Glomerular visceral epithelial cell (primary cell): ENCODE measurements at regions not wholly inside any gene's neighbourhood (a gene's known extent, or its start where the extent isn't known, plus 50 kb on each side); places are given as distances from the start of the nearest gene placed in this dataset.
"Not testable (repeated sequence)": the region's sequence is repeated elsewhere in the genome, so short reads cannot be mapped to it uniquely, and the experiment has no call there.

Source experiments
- DNase-seq: peaks from one replicate; pipeline ENCODE4 v3.0.0-alpha.2; 2016; ENCODE audit errors: extremely low spot score

- no peak for DNase-seq
Measured at GRCh38 chr2:126050991-126051736, 604.8 kb upstream of the GYPC start.

DNA sequence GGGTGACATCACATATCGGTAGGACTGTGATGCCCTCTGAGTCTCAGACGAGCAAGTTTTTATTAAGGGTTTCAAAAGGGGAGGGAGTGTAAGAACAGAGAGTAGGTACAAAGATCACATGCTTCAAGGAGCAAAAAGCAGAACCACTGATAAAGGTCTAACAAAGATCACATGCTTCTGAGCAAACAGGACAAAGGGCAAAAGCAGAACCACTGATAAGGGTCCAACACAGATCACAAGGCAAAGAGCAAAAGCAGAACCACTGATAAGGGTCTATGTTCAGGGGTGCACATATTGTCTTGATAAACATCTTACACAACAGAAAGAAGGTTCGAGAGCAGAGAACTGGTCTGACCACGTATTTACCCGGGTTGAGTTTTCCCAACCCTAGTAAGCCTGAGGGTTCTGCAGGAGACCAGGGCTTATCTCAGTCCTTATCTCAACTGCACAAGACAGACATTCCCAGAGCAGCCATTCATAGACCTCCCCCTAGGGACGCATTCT lies 604.2 kb upstream of the GYPC start:
- DNase-seq, result not testable (repeated sequence)

DNA sequence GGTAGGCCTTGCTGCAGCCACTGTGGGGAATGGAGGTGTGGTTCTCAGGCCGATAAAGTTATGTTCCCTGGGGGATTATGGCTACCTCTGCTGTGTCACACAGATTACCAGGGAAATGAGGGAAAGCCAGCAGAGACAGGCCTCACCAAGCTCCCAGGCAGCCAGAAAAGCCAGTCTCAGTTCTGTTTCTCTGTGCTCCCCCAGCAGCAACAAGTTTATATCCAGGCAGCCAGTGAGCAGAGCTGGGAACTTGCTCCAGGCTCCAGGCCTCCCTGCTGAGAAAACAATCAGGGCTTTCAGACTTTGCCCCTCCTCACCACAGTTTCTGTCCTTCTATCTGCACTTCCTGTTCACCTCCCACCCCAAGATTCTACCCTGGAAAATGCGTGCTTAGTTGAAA lies 596.6 kb upstream of the GYPC start:
- DNase-seq, result no peak

DNA sequence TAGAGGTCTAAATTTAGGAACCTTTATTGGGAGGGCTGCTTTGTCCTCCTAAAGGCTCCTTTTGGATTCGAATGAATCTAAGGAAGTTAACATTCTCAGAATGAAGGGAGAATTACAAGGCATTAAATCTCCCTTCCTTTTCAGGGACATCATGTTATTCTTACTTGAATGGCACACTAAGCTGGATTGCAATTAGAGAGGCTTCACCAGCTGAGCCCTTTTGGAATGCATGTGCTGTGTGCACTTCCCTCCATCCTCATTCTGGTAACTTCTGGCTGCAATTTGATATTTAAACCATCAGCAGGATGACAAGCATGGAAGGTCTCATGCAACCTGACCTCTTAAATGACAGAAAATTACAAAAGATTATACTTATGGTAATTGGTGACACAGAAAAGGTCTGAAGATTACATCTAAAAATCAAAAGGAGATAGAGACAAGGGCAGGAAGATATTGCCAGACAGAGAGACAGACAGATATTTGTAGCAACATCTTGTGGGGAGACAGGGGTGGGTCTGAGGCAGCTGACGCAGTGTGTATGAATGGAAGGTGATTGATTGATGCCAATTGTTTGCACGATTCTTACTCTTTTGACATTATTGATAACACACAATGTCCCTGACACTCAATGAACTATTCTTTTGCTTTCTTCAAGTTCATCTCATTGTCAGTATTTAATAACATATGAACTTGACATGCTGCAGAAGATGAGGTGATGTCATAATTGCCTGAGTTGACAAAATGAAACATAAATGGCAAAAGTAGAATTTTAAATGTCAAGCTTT lies 570.8 kb upstream of the GYPC start:
- no peak for DNase-seq

DNA sequence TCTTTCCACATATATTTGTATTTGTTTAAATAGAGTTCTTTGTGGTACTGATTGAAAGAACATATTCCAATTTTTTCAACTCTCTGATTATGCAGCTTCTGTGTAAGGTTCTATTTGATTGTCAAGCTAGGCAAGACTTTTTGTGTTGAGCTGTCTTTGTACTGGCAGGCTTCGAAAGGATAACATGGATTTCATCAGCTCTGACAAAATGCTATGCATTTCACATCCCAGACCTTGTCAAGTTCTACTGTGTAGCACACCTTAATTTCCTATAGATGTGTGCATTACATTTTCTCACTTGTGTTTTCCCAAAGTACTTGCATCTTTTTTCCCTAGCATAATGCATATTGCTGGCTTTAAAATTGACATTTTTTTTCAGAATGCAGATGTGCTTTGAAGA lies 555.0 kb upstream of the GYPC start:
- no peak for DNase-seq

GRCh38 chr2:126106006-126106405 lies 550.0 kb upstream of the GYPC start:
- DNase-seq, result no peak

- DNase-seq, result no peak
Measured at GRCh38 chr2:126107883-126108282, 548.1 kb upstream of the GYPC start.

DNA sequence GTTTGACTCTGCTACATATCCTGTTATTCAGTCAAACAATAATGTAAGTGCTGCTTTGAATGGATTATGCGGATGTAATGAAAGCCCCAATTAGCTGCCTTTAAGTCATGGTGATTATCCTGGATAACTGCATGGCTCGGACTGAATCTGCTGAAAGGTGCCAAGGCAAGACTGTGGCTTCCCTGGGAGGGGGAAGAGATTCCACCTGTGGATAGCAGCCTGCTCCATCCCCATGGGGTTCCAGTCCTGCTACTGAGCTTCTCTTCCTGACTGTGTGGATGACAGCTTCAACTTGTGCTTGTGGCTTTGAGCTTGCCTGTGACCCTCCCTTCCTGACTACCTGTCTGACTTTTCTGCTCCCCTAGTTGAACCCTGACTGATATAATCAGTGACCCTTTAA lies 540.0 kb upstream of the GYPC start:
- DNase-seq, result no peak

DNA sequence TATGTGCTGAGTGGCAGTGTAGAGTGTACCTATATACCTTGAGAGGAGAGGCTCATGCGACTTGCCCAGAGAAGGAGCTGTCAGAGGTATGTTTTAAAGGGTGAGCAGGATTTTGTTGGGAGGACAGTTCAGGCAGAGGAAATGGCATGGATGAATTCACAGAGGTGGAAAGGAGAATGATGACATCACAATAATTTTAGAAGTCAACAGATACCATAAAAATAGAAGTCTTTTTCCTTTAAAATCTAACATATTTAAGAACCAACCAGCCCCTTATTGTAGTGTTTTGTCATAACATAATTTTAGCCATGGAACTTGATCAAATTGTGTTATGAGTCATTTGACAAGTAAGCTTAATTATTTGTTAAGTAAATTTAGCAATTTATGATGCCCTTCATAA lies 538.1 kb upstream of the GYPC start:
- no peak for DNase-seq

- no peak for DNase-seq
Measured at GRCh38 chr2:126145752-126146151, 510.2 kb upstream of the GYPC start.

DNA sequence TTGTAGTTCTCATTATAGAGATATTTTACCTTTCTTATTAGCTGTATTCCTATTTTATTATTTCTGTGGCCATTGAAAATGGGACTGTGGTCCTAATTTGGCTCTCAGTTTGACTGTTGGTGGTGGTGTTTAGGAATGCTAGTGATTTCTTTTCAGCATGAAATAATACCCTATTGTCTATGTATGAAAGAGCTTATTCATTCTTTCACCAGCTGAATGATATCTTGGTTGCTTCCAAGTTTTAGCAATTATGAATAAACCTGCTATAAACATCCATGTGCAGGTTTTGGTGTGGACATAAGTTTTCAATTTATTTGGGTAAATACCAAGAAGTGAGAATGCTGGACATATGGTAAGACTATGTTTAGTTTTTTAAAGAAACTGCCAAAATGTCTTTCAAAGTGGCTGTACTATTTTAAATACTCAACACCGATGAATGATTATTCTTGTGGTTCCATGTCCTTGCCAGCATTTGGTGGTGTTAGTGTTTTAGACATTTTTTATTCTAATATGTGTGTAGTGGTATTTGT lies 501.6 kb upstream of the GYPC start:
- DNase-seq, result no peak

DNA sequence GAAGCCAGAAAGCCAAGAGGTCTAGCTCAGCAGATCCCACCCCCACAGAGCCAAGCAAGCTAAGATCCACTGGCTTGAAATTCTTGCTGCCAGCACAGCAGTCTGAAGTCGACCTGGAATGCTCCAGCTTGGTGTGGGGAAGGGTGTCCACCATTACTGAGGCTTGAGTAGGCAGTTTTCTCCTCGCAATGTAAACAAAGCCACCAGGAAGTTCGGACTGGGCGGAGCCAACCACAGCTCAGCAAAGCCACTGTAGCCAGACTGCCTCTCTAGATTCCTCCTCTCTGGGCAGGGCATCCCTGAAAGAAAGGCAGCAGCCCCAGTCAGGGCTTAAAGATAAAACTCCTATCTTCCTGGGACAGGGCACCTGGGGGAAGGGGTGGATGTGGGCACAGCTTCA lies 495.0 kb upstream of the GYPC start:
- DNase-seq, result not testable (repeated sequence)

GRCh38 chr2:126172631-126173184 lies 483.2 kb upstream of the GYPC start:
- no peak for DNase-seq

GRCh38 chr2:126175222-126175621 lies 480.7 kb upstream of the GYPC start:
- no peak for DNase-seq

DNA sequence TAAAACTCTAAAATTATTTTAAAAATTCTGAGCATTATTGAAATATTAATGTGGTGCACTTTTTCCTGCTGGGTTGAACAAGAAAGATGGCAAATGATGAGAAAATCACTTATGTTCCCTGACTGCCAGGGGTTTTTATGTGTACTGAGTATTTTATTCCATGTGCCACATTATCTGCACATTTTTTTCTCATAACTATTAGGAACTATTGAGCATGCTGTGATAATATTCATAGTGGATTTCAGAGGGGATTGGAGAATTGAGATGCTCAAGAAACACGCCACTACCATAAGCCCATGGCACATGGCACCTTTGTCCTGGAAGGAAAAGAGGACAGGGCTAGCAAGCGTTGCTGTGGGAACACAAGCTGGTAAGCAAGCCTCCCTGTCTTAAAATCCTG lies 478.5 kb upstream of the GYPC start:
- no peak for DNase-seq

DNA sequence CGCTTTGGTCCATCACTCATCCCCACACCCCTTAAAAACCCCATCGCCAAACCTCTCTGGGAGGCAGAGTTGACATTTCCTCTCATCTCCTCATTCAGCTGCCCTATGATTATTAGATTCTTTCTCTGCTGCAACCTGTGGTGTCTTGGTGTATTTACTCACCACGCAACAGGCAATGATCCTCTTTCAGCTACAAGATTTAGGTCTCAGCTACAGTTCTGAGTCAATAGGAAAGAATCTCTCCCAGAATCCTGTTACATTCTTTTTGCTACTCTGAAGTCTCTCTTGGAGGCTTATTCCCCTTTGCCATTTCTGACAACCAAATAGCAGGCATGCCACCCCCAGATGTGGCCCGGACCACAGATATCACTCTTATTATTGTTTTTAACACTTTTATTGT lies 468.3 kb upstream of the GYPC start:
- DNase-seq, result no peak

GRCh38 chr2:126189527-126189926 lies 466.4 kb upstream of the GYPC start:
- DNase-seq, result no peak

DNA sequence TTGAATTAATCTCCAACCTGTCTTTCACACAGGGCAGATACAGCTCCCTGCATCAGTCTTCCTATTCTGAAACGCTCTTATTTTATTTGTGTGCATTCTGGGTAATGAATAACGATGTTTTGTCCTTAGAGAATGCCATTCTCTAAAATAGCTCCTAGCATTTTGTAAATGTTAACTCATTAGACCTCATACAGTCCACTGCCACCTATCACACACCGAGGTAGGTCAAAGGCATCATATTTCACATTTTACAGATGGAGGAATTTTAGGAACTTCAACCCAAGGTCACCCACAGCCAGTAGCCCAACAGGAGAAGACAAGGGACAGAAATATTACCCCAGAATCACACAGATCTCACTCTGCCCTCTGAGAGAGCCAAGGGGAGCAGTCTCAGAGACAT lies 455.4 kb upstream of the GYPC start:
- DNase-seq, result no peak

DNA sequence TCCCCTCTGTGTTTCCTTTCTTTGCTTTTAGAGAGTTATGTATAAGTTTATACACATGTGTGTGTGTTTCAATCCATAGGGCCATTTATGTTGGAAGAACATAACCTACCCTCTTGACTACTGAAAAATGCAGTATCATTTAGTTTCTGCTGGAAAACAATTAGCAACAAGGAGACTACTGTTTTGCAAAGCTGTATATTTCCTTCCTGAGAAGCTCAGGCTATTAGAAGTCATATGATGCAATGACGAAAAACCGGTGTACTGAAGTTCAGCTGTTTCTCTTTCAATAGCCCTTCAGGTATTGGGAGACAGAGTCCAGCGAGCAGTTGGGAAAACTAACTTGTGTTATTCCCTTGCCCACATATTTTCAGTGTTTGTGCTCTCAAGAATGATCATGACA lies 447.7 kb upstream of the GYPC start:
- DNase-seq, result no peak

GRCh38 chr2:126212735-126213134 lies 443.2 kb upstream of the GYPC start:
- no peak for DNase-seq

DNA sequence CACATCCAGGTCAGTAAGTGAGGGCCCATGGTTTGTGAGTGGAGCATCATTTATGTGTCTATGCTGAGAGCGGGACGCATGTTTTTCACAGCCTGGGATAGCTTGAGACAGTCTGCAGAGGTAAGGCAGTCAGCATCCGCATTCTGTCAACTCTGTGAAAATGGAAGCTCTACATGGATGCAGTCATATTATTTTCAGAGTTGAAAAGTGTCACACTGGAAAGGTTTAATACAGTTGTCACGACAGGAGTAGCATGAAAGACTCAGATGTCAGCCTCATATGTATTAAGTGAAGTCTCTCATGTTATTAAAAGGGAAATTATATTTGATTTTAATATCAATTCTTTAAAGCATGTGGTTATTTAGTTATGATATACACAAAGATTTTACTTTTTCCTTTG lies 436.9 kb upstream of the GYPC start:
- DNase-seq, result no peak

- no peak for DNase-seq
Measured at GRCh38 chr2:126220331-126220730, 435.6 kb upstream of the GYPC start.

DNA sequence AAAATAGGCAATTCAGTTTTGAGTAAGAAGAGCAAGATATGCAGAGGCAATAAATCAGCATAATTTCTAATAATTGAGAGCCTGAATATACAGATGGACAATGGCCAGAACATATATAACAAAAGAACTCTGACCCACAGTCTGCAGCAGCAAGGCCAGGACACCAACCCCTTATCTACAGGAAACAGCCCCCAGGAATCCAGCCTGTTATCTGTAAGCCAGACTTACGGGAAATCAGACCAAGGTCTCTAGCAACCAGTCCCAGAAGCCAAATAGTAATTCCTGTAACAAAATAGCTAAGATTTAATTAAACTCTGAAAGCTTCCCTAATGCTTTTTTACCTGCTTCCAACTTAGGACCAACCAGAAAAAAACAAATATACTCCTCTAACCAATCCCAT lies 434.5 kb upstream of the GYPC start:
- no peak for DNase-seq
